AML-193 (cell line): ENCODE measurements at regions not wholly inside any gene's neighbourhood (a gene's known extent, or its start where the extent isn't known, plus 50 kb on each side); places are given as distances from the start of the nearest gene placed in this dataset.

Experiments
- DNase-seq, 2 experiments: peaks; one replicate each; lab custom pipeline; 2025; lab: John Stamatoyannopoulos, UW

DNA sequence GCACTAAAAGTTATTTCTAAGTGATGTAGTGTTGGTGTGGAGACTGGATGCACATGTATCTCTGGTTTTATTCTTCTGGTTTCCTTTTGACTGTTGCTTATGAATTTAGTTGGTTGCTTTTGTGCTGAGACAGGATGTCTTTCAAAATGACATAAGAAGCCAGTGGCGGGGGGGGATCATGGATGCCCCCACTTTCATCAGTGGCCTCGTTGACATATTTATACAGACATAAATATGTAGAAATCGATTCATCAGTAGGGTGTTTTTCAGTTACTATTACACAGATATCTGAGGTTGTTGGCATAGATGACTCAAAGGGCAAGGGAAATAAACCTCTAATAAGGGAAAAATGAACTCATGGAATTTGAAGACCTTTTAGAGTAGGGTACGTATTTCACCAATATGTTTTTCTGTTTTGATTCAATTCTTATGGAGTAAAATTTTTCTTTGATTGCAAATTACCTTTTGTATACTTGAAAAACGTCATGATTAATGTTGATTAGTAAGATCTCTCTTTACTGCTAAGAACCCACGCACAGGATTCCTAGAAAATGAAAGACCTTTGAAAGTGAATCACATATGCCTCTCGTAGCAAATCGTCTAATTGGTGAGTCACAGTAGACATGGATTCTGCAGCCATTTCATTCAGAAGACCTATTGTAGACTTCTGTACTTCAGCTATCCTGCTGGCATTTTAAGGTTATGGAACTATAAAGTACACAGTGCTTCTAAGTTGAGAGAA is 97.4 kb upstream of the RBMS3 start:
- DNase-seq: no peak

- DNase-seq: no peak
Measured at GRCh38 chr3:29185706-29186105, 95.2 kb upstream of the RBMS3 start.

DNA sequence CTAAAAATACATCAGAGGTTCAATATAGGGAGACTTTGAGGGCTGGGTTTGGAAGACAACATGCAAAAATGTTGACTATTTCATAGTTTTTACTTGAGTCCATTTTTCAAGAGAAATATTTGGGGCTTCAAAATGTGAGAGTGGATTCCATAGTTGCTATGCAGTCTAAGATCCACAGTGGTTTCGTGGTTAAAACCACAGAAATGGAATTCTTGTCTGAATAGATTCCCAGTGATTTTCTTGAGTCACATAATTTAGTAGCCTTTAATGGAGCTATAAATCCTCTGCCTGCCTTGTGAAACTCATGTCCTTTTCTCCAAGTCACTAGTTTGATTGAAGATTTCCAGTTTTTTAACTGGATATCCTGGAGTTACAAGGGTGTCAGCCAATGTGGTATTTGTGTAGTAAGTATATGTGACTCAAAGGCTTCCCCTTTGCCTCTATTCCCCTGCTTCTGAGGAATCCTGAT is 94.7 kb upstream of the RBMS3 start:
- DNase-seq: no peak

GRCh38 chr3:29186982-29187725 is 93.7 kb upstream of the RBMS3 start:
- no peak for DNase-seq

GRCh38 chr3:29189328-29189727 is 91.5 kb upstream of the RBMS3 start:
- no peak for DNase-seq

GRCh38 chr3:29194139-29194538 is 86.7 kb upstream of the RBMS3 start:
- DNase-seq: no peak

DNA sequence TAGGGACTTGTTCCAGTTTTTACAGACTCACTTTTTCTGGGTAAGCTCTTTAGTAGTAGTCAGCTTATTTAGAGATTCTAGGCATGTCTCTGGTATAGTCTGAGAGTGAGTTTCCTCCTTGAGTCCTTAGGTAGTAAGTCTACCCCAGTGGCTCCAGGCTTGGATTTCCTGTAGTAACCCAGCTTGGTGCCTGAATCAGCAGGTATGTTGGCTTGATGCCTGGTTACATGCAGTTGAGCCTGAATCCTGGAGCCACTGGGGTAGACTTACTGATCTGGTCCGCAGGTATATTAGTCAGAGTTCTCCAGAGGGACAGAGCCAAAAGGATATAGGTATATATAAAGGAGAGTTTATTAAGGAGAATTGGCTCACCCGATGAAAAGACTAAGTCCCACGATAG is 85.8 kb upstream of the RBMS3 start:
- no peak for DNase-seq

DNA sequence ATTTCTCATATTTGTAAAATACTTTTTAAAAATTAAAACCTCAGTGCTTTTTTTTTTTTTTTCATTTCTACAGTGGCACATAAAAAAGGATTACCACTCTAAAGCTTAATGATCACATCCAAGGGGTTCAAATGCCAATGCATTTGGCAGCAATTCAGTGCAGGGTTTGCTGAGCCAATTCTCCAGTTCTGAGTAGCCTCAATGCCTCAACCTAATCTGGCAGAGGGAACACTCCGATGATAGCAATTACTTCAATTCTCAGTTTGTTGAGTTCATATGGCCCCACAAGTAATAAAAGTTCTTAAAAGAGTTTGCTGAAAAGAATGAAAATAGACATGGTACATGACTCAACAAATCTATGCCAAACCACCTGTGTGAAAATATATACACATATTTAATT is 79.3 kb upstream of the RBMS3 start:
- no peak for DNase-seq

- DNase-seq: no peak
Measured at GRCh38 chr3:29202378-29202777, 78.5 kb upstream of the RBMS3 start.

- DNase-seq: no peak
Measured at GRCh38 chr3:29203851-29204250, 77.0 kb upstream of the RBMS3 start.

GRCh38 chr3:29207427-29207826 is 73.4 kb upstream of the RBMS3 start:
- DNase-seq: no peak

GRCh38 chr3:29212789-29213433 is 68.0 kb upstream of the RBMS3 start:
- no peak for DNase-seq

DNA sequence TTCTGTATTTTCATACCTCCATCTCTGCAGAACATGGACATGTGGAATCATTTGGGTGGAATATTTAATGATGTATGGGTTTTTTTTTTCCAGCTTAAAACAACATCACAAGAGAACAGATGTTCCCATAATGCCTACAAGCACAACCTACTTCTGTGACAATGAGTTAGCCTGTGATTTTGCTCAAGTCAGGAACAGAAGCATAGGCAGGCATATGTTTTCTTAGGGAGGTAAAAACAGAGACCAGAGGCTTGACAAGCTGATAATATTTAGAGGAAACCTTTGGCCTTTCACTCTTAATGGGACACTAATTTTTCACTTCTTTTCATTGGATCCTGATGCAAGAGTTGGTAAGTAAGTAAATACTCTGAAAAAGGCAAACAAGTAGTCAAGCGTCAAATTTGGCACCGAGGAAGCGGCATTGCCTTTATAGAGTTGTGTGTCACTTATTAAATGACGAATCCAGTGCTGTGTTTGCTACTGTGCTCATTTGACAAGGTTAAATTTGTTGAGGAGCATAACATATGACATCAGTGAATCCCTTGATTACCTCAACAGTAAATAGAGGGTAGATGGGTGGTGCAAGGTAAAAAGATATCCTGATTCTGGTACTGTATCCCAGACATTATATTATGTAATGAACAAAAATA is 66.7 kb upstream of the RBMS3 start:
- DNase-seq: no peak

DNA sequence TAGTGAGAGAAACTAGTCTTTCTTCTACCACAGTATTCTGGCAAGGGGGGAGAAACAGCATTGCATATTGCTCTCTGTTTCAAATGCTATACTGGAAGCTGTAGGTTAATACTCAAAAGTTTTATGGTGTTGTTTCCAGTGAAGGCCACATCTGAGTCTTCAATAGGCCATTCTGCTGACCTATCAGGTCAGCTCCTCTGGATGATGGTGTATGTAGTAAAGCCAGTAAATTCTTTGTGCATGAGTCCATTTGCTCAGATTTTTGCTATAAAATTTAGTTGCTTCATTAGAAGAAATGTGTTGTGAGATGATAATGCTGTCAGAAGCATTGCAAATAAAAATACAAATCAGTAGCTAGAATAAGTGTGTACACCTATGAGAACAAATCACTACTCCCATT is 64.9 kb upstream of the RBMS3 start:
- DNase-seq: no peak

DNA sequence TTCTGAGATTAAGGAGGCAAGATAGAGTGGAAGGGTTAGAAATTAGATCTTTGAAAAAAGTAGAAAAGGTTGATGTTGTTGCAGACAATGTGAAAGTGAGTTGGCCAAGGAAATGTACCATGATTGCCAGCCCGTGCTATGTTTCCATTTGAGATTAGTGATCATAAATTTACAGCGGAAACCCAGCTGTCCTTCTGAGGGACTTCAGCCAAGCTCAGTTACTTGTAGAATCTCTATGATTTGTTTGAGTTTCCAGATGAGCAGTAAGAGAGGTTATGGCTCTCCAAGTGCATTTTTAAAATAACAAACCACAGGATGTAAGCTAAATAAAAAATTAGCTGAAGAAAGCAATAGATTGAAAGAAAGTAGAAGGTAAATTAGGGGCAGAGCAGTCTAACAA is 54.2 kb upstream of the RBMS3 start:
- DNase-seq: no peak

DNA sequence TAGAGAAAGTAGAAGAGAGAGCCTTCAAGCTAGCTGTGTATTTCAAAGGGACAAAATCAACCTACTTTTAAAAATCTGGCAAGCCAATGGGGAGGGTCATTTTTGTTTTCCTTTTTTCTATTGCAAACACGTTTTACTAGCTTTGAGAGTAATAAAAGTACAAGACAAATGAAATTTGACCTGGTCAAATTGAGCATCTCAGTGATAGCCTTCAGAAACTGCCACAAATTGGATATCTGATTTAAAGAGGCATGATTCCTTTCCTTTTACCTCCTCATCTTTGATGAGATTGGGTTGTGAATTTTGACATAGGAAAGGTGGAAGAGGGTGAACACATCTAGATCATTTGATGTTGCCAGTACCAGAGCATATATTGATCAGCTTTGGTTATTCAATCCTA is 53.6 kb upstream of the RBMS3 start:
- DNase-seq: no peak
